ENCODE measurements at regions not wholly inside any gene's neighbourhood (a gene's known extent, or its start where the extent isn't known, plus 50 kb on each side); places are given as distances from the start of the nearest gene placed in this dataset.
"Not testable (repeated sequence)": the region's sequence is repeated elsewhere in the genome, so short reads cannot be mapped to it uniquely, and the experiment has no call there.

DNA sequence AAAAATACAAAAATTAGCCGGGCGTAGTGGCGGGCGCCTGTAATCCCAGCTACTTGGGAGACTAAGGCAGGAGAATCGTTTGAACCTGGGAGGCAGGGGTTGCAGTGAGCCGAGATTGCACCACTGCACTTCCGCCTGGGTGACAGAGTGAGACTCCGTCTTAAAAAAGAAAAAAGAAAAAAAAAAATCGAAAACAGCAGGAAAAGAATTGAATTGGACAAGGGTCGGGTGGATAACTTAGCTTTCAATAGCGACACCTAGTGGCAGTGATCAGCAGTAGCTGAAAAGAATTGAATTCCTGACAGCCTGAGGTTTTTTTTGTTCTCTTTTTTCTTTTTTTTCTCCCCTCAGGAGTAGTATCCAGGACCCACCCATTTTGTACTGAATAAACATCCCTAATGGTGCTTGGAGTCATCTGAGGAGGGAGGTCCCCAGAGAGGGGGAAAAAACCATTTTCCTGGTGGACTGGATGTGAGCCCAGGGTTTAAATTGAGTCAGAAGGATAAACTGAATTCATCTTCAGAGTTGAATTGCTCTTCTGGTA lies 55.1 kb downstream of the CYCS start:
- DNase-seq (ENCODE audit: low read depth), result peak; percentile 79

DNA sequence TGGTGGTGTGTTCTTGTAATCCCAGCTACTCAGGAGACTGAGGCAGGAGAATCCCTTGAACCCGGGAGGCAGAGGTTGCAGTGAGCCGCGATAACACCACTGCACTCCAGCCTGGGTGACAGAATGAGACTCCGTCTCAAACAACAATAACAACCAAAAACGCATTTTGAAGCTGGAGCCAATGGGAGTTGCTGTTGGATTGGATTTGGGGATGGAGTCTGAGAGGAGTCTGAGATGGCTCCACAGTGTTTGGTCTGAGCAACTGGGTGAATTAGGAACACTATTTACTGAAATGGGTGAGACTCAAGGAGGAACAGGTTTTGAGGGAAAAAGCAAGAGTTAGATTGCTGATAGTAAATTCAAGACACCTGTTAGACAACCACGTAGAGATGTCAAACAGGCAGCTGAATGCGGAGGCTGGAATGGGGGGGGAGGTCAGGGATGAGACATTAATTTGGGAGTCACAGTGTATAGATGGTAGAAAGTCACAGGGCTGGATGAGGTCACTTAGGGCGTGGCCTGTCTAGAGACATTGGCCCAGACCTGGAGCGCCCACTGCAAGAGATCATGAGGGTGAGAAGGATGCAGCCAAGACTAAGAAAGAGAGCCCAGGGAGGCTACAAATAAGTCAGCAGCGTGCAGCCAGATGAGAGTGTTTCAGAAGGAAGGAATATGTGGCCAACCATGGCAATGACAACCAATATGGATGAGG lies 56.4 kb downstream of the CYCS start:
- DNase-seq (ENCODE audit: low read depth), result no peak

GRCh38 chr7:25067726-25068501 lies 57.1 kb downstream of the CYCS start:
- no peak for DNase-seq (ENCODE audit: low read depth)

DNA sequence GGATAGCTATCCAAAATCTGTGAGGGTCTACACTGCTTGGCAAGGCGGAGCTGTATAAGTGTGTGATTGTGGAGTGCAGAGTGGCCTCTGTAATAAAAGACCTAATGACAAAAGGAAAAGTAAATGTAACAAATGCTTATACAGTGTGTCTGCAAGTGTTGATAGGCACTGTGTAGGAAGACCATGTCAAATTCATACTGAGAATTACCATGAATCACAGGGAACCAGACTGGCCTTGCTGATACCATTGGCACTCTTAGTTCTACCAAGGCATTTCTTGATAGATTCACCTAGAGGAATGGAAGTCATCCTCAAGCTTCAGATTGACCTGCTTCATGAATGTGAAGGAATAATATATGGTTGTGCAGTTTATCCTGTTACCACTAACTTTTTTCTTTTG lies 58.8 kb downstream of the CYCS start:
- no peak for DNase-seq (ENCODE audit: low read depth)

DNA sequence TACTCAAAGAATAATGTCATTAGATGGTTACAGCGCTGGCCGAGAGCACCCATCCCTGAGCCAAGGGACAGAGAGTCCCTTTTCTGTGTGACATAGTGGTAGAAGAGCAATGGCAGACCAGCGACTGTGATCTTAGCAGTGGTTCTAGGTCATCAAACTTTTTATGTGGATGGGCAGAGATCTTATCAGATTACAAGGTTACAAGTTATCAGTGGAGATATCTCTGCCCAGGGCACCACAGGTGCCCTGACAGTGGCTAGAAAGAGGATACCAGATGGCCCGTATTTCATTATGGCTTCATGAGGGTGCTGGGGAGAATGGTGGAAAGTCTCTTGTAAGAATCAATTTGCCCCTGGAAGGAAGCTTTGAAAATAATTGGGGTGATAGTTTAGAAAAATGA lies 62.7 kb downstream of the CYCS start:
- no peak for DNase-seq (ENCODE audit: low read depth)

GRCh38 chr7:25060487-25061055 lies 64.5 kb downstream of the CYCS start:
- DNase-seq (ENCODE audit: low read depth), result no peak

DNA sequence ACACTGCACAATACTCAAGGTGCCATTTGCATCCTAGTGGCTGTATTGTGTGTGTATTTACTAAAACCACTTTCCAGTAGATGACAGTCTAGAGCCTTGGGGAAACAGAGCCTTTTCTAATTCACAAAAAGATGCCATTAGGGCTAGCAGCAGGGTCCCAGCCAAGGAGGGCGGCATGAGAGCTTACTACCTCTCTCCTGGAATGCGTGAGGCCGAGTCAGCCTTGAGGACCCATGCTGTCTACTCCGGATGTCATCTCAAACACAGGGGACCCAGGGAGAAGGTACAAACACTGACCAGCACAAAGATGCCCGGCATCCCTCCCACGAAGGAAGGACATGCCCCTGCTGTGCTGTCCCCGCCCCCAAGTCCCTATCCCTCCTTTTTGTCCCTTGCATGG lies 65.5 kb downstream of the CYCS start:
- no peak for DNase-seq (ENCODE audit: low read depth)

GRCh38 chr7:25056368-25056767 lies 68.7 kb downstream of the CYCS start:
- DNase-seq (ENCODE audit: low read depth), result no peak

DNA sequence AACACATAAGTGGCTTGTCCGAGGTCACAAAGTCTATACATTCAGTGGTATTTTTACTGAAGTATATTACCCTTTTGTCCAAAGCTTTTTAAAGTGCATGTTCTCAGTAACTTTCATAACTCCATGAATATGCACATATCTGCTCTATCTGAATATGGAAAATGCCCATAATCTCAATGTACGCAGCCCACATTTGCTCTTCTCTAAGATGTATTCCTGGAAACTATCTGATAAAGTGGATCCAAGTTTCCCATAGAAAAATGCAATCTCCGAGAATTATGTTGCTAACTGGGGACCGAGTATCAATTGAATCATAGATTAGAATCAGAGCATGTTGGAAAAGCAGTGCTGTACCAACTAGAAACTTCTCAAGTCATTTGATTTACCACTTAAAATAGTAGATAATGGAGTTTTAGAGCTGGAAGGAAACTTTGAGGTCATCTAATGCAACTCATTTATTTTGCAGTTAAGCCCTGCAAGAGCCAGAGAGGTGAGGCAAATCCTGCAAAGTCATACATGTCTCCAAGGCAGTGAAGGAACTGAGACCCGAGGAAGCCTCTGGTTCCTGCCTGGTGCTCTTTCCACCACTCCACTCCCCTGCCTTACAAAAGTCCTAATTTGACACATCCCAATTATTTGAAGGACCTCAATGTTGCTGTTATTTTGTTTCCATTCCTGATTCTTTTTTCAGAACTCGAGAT lies 69.4 kb downstream of the CYCS start:
- DNase-seq (ENCODE audit: low read depth), result no peak

- no peak for DNase-seq (ENCODE audit: low read depth)
Measured at GRCh38 chr7:25054819-25055519, 70.1 kb downstream of the CYCS start.

- no peak for DNase-seq (ENCODE audit: low read depth)
Measured at GRCh38 chr7:25050223-25050622, 70.2 kb upstream of the OSBPL3 start.

DNA sequence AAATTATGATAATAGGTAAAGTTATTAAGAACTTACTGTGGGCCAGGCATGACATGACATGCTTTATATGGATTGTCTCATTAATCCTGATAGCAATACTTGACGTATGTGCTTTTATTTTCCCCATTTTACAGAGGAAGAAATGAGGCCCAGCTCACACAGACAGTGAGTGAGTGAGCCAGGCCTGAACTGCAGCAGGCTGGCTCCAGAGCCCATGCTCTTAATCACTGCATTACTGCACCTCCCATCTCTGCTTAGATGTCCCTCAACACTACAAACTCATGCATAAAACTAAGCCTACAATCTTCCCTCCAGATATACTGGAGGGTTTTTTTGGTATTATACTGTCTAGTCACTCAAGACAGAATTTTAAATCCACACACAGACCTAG lies 68.5 kb upstream of the OSBPL3 start:
- DNase-seq (ENCODE audit: low read depth), result no peak

DNA sequence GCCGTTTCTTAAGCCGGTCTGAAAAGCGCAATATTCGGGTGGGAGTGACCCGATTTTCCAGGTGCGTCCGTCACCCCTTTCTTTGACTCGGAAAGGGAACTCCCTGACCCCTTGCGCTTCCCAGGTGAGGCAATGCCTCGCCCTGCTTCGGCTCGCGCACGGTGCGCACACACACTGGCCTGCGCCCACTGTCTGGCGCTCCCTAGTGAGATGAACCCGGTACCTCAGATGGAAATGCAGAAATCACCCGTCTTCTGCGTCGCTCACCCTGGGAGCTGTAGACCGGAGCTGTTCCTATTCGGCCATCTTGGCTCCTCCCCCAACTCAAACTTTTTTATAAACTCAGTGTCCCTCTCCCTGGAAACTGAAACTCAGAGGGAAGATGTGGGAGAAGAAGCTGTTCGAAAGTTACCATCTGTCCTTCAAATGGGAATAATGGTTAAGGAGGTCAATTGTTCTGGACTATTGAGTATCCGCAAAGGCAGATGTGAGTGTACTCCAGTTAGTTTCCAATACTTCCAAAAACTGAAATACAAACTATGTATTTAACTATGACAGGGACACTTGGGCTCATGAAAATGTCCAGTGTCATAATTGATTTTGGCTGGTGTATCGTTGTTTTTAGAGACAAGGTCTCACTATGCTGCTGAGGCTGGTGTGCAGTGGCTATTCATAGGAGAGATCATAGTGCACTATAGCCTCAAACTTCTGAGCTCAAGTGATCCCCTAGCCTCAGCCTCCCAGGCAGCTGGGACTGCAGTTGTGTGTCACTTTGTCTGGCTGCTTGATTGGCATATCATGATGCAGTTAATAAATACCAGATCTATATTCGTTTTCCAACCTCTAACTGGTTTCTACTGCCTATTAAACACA lies 67.8 kb upstream of the OSBPL3 start:
- not testable (repeated sequence) for DNase-seq (ENCODE audit: low read depth)

DNA sequence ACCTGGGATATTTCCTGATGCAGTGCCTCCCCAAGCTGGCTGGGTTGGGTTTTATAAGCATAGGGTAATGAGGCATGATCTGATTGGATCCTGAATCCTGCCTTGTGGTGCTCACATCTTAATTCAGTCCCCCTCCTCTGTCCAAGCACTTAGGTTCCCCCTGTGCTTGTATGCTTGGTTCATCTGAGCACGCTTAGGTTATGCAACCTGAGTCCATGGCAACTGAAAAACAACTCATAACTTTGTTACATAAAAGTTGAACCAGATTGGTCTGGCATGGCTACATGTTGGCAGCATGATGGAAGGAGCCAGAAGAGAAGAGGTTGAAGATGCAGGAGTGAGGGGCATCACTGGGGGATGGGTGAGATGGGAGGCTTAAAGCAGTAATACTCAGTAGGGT lies 57.3 kb upstream of the OSBPL3 start:
- no peak for DNase-seq (ENCODE audit: low read depth)

DNA sequence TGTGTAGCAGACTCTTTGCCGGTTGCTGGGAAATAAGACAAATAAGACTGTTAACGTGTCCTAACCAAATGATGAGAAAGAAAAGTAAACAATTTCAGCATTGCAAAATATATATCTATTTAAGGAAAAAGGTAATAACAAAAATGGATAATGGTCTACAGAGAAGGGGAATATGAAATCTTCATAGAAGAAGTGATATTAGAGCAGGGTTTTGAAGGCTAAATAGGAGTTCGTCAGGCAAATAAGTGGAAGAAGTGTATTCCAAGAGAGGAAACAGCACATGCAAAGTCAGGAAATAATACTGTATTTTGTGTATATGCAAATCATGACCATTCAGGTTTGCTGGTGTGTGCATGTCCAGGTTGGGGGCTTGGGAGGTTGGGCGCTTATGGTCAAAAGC lies 55.3 kb upstream of the OSBPL3 start:
- DNase-seq (ENCODE audit: low read depth), result no peak

- DNase-seq (ENCODE audit: low read depth), result no peak
Measured at GRCh38 chr7:25034136-25034535, 54.2 kb upstream of the OSBPL3 start.

GRCh38 chr7:25032774-25033743 lies 53.1 kb upstream of the OSBPL3 start:
- peak; percentile 34 for DNase-seq (ENCODE audit: low read depth)

DNA sequence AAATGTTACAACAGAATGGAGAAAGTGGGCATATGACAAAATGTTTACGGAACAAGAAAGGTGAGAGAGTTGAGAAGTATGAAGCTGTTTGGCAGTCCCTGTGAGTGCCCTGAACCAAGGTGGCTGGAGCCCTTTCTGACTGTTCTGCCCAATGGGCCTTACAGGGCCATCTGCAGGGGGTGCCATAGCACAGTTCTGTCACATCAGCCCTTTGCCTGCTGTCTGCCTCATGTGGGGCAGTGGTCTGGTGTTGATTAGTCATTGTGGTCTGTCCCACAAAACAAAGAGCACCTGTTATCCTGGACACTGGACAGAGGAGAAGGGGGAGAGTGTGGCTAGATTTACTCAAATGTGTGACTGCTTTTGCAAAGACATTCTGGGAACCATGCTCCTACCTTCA lies 51.5 kb upstream of the OSBPL3 start:
- no peak for DNase-seq (ENCODE audit: low read depth)

- DNase-seq (ENCODE audit: low read depth), result no peak
Measured at GRCh38 chr7:25031007-25031406, 51.0 kb upstream of the OSBPL3 start.
